HG03521 (cell line): ENCODE measurements at regions not wholly inside any gene's neighbourhood (a gene's known extent, or its start where the extent isn't known, plus 50 kb on each side); places are given as distances from the start of the nearest gene placed in this dataset.

ENCODE experiments used
- ATAC-seq: cut with Tn5 transposase; IDR thresholded peaks from one replicate; pipeline ENCODE4 v1.9.1; 2021; ENCODE audit warnings: mild to moderate bottlenecking, moderate library complexity; ENCODE audit not compliant: unreplicated experiment

- no peak for ATAC-seq
These were observed 315.9 kb upstream of the TGFBR2 start for GRCh38 chr3:30290479-30290878.

DNA sequence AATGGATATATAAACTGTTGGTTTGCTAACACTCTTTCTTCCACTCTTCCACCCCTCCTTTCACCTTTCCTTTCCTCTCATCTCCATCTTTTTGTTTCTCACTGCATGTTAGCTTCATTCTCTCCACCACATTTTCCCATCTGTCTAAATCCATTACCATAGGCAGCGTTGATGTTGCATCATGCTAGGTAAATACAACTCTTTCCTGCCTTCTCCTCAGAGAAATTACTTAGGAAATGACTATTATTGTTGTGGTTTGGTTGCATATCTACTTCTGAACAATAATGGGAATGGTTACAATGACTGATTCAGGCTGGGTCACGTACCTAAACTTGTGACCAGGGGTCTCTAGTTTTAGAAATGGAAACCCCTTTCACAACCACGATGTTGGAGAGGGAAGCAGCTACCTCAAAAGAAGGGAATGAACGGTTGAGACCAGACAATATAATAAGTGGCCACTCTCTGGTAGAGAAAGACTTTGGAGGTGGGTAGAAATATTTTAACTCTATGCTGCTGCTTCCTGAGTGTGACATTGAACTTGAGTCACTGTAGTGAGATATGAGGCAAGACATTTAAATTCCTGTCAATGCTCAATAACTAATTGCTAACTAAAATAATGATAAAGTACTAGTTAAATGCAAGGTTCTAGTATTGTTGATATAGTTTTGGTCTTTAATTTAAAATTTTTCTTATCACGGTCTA lies 314.1 kb upstream of the TGFBR2 start:
- no peak for ATAC-seq

GRCh38 chr3:30293621-30294240 lies 312.7 kb upstream of the TGFBR2 start:
- ATAC-seq, result no peak

DNA sequence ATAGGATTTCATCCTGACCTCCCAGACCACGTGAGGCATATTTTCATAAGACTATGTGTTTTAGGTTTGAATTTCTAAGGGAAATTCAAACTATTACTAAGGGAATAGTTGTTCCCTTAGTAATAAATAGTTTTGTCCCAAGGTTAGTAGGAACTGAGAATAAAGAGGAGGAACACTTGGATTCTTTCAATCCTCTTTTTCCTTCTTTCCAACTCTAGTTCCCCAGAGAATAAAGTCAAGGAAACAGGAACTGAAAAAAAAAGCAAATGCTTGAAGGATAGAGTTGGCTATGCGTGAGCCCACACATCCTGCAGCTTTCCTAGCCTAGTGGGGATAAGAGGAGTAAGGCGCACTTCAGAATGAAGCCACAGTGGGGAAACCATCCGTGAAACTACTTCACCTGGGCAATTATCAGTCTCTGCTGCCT lies 312.1 kb upstream of the TGFBR2 start:
- no peak for ATAC-seq

- ATAC-seq, result no peak
These were observed 309.3 kb upstream of the TGFBR2 start for GRCh38 chr3:30297112-30297511.

GRCh38 chr3:30299674-30300385 lies 306.6 kb upstream of the TGFBR2 start:
- no peak for ATAC-seq

GRCh38 chr3:30300809-30301208 lies 305.6 kb upstream of the TGFBR2 start:
- ATAC-seq, result no peak

DNA sequence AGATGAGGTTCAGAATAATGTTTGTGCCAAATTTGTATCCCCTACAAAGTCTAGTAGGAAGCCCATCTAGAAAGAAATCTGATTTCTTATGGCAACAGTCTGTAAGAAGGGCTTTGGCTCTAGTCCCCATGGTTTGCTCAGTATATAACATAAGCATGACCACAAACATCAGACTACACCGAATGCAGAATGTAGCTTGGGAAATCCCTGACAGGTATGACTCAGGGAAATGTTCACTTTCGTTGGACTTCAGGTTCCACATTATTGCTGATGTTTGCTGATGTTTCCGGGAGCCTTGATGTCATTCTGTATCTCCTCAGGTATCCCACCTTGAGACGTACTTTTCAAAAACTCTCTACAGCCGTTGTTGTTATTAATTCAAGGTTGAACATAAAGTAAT lies 304.4 kb upstream of the TGFBR2 start:
- ATAC-seq, result no peak

- ATAC-seq, result no peak
These were observed 302.6 kb upstream of the TGFBR2 start for GRCh38 chr3:30303770-30304169.

DNA sequence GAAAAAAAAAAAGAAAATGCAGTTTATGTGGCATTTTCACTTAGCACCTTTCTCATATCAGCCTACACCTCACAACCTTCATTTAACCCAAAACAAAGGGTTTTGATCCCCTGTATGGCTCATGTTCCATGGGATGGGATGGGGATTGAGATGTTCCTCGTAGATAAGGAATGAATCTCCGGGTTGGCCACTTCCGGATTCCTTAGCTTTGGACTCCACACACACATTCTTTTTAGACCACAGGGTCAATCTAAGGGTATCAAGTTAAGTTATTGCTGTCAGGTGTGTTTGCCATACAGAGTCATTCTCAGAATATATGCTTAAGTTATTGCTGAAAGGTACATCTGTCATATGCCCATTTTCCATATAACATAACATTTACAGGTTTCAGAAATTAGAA lies 301.4 kb upstream of the TGFBR2 start:
- ATAC-seq, result no peak

GRCh38 chr3:30306896-30307295 lies 299.5 kb upstream of the TGFBR2 start:
- ATAC-seq, result no peak

GRCh38 chr3:30307372-30307950 lies 298.9 kb upstream of the TGFBR2 start:
- ATAC-seq, result no peak

- no peak for ATAC-seq
These were observed 298.3 kb upstream of the TGFBR2 start for GRCh38 chr3:30308131-30308530.

- ATAC-seq, result no peak
These were observed 296.1 kb upstream of the TGFBR2 start for GRCh38 chr3:30309961-30310954.

DNA sequence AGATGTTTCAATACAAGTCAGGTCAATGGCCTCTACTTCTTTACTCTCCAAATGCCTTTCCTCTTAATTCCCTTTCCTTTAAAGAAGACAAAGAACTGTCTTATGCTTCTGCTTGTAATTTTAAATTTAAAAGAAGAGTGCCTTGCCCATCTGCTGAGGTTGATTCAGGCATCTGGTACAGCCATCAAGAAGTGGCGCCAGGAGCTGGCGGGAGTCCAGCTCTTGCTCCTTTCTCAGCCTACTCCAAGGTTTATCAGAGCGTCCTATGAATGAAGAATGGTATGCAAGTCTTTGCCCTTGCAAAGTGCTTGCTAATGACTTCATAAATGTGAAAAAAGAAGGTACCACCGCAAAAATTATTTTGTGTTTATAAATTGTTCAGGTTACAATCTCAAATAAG lies 294.6 kb upstream of the TGFBR2 start:
- no peak for ATAC-seq

- no peak for ATAC-seq
These were observed 292.6 kb upstream of the TGFBR2 start for GRCh38 chr3:30313840-30314239.

DNA sequence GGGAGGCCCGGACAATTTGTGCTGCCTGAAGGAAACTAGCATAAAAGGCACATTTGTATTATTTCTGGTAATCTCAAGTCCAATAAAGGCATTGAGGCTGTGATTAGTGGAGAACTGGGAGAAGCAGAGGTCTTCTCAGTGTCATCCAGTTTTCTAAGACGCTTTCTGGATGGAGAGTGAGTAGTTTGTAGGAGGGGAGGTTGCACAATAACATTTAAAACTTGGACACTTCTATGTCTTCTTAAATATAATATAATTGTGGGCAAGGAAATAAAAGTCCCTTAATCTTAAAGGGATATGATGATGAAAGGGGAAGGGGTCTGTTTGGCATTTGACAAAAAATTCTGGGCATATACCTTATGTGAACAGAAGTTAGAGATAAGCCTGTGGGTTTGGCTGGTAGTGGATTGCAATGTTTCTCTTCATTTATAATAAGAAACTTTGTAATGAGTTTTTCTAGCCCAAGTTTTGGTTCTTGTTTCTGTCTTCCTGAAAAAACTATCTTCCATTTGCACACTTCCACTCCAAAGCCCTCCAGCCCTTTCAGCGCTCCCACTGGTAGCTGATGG lies 291.6 kb upstream of the TGFBR2 start:
- no peak for ATAC-seq

- no peak for ATAC-seq
These were observed 291.0 kb upstream of the TGFBR2 start for GRCh38 chr3:30315447-30315846.

- no peak for ATAC-seq
These were observed 288.8 kb upstream of the TGFBR2 start for GRCh38 chr3:30317561-30317960.

DNA sequence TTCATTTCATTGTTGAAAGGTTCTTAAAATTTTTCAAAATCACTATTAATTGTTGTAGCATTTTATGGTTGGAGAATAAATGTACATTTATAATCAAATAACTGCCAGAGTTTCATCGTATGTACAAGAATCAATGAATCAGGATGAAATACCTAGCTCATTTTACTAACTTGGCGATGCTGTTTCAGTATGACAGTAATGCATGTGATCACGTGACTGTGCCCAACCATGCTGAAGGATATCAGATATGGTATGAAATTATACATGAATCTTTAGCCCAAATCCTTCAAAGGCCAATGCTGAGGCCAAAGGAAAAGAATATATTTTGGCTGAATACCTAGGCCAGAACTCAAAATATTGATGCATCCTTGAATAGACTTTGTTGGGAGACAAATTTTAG lies 288.3 kb upstream of the TGFBR2 start:
- no peak for ATAC-seq
